ENCODE measurements at regions not wholly inside any gene's neighbourhood (a gene's known extent, or its start where the extent isn't known, plus 50 kb on each side); places are given as distances from the start of the nearest gene placed in this dataset.

- TF ChIP-seq SIN3A (IDR thresholded peaks at IDR 0.05; ENCODE audit: borderline replicate concordance, insufficient read depth, low read length) (no peak), FOXP2 (optimal IDR thresholded peaks at IDR 0.05; ENCODE audit: borderline replicate concordance, extremely low read depth, extremely low read length, insufficient read depth) (no peak)
These were observed 104.1 kb downstream of the XCL2 start for GRCh38 chr1:168439456-168440375.
